Endothelial cell of umbilical vein (primary cell): ENCODE measurements at regions not wholly inside any gene's neighbourhood (a gene's known extent, or its start where the extent isn't known, plus 50 kb on each side); places are given as distances from the start of the nearest gene placed in this dataset.

Experiments used
- BruUV-seq: library from RNA; stranded (reverse); fragments of 400-500 nt; replicated peaks from 2 replicates; lab custom pipeline; 2021; lab: Mats Ljungman, UMichigan
- CTCF ChIA-PET: fragments of 300-600, 350-600 bp; sonication (Branson Sonifier 250); formaldehyde crosslinking; loops from one replicate; lab custom pipeline; 2021; ENCODE audit warnings: antibody characterized with exemption, inconsistent platforms; lab: Charles Lee
- POLR2A ChIA-PET: fragments of 300-600, 350-600 bp; sonication (Branson Sonifier 250); formaldehyde crosslinking; loops from one replicate; lab custom pipeline; 2021; ENCODE audit warnings: antibody characterized with exemption, inconsistent platforms; lab: Charles Lee
- DNase-seq: peaks from one replicate; pipeline ENCODE4 v3.0.0-alpha.2; 2011; ENCODE audit warnings: low read depth, low spot score
- FAIRE-seq: peaks from 2 replicates; lab custom pipeline; 2011; peaks lifted over from hg19 to GRCh38; lab: Jason Lieb, UNC
- H2AFZ ChIP-seq: 2 replicates; pipeline ENCODE4 v1.6.0; 2012; ENCODE audit warnings: low read depth, low read length, control low read depth, inconsistent platforms
- H3K27ac ChIP-seq: 2 replicates; pipeline ENCODE4 v1.5.1; 2011; ENCODE audit warnings: low read depth, mild to moderate bottlenecking, control low read depth, low read length, moderate library complexity; ENCODE audit not compliant: insufficient read depth
- H3K27me3 ChIP-seq, 2 experiments: 2 replicates each; pipeline versions ENCODE4 v1.6.0 to v1.6.1; 2011; ENCODE audit warnings: low read length in 2 of 2, mixed read lengths in 1 of 2; ENCODE audit not compliant: control insufficient read depth in 2 of 2, insufficient read depth in 2 of 2
- H3K36me3 ChIP-seq, 2 experiments: 2 replicates in 1 of 2; 3 replicates in 1 of 2; pipeline ENCODE4 v1.5.1; 2011; ENCODE audit warnings: low read length in 2 of 2, mild to moderate bottlenecking in 1 of 2, moderate library complexity in 1 of 2; ENCODE audit not compliant: control insufficient read depth in 2 of 2, insufficient read depth in 2 of 2; ENCODE audit errors: extremely low read depth in 1 of 2
- H3K4me1 ChIP-seq: 3 replicates; pipeline ENCODE4 v1.5.1; 2011; ENCODE audit warnings: mild to moderate bottlenecking, low read length; ENCODE audit not compliant: control insufficient read depth, insufficient read depth; ENCODE audit errors: extremely low read depth
- H3K4me2 ChIP-seq: 2 replicates; pipeline ENCODE4 v1.6.1; 2011; ENCODE audit warnings: low read length, control low read depth, mixed read lengths; ENCODE audit not compliant: insufficient read depth
- H3K4me3 ChIP-seq, 3 experiments: fragments of 200-600 bp in 1 of 3; sonication (generic), shearing (Covaris generic) in 1 of 3; replicated peaks in 1 of 3; 2 replicates each; pipeline ENCODE4 v1.5.1; 2011 to 2016; ENCODE audit warnings: control low read depth in 3 of 3, low read length in 3 of 3, mild to moderate bottlenecking in 2 of 3, inconsistent platforms in 1 of 3, low read depth in 1 of 3, moderate library complexity in 1 of 3; ENCODE audit not compliant: insufficient read depth in 1 of 3
- H3K79me2 ChIP-seq: 2 replicates; pipeline ENCODE4 v1.6.0; 2012; ENCODE audit warnings: low read length, inconsistent platforms; ENCODE audit not compliant: control insufficient read depth, insufficient read depth
- H3K9ac ChIP-seq: replicated peaks from 2 replicates; pipeline ENCODE3; 2011; ENCODE audit warnings: low read length, control low read depth; ENCODE audit not compliant: insufficient read depth; ENCODE audit errors: extremely low read depth
- H3K9me1 ChIP-seq: replicated peaks from 3 replicates; pipeline ENCODE4 v1.6.0; 2011; ENCODE audit warnings: mild to moderate bottlenecking, low read length; ENCODE audit not compliant: control insufficient read depth, insufficient read depth; ENCODE audit errors: extremely low read depth
- H3K9me3 ChIP-seq: replicated peaks from 2 replicates; pipeline ENCODE4 v1.5.1; 2012; ENCODE audit warnings: low read length, inconsistent platforms; ENCODE audit not compliant: control insufficient read depth, insufficient read depth
- H4K20me1 ChIP-seq: replicated peaks from 2 replicates; pipeline ENCODE3; 2011; ENCODE audit warnings: mild to moderate bottlenecking, low read length; ENCODE audit not compliant: control insufficient read depth, insufficient read depth; ENCODE audit errors: extremely low read depth
- EZH2 ChIP-seq: IDR thresholded peaks from 2 replicates; pipeline ENCODE4 v1.6.1; 2012; ENCODE audit warnings: borderline replicate concordance, low read depth, mild to moderate bottlenecking, moderate library complexity, low read length, inconsistent platforms; ENCODE audit not compliant: severe bottlenecking
- FOS ChIP-seq: IDR thresholded peaks from 2 replicates; pipeline ENCODE4 v1.6.1; 2011; ENCODE audit warnings: mild to moderate bottlenecking, low read length, moderate library complexity, borderline replicate concordance; ENCODE audit not compliant: insufficient read depth
- GATA2 ChIP-seq: IDR thresholded peaks from 2 replicates; pipeline ENCODE4 v1.7.0; 2011; ENCODE audit warnings: low read depth, mild to moderate bottlenecking, moderate library complexity, mixed read lengths, low read length; ENCODE audit not compliant: insufficient read length, insufficient read depth
- JUN ChIP-seq: IDR thresholded peaks from 2 replicates; pipeline ENCODE4 v1.6.1; 2011; ENCODE audit warnings: borderline replicate concordance, low read depth; ENCODE audit not compliant: insufficient read length, insufficient read depth
- MYC ChIP-seq: IDR thresholded peaks from one replicate; pipeline ENCODE4 v1.6.1; 2011; ENCODE audit warnings: mild to moderate bottlenecking, low read depth, low read length
- POLR2A ChIP-seq: IDR thresholded peaks from 2 replicates; pipeline ENCODE4 v1.6.1; 2012; ENCODE audit warnings: low read depth, mild to moderate bottlenecking, control low read depth, low read length
- POLR2AphosphoS5 ChIP-seq: IDR thresholded peaks from 2 replicates; pipeline ENCODE4 v1.6.1; 2012; ENCODE audit warnings: low read depth, mild to moderate bottlenecking, control low read depth, low read length, moderate library complexity; ENCODE audit not compliant: insufficient read depth
- dilution Hi-C: fragments of 300-500 bp; cut with MboI; formaldehyde crosslinking; loops from one replicate; pipeline ENCODE4 v1.15.0; 2019; ENCODE audit warnings: low sequenced_read_pairs; ENCODE audit not compliant: extremely low pct_ligation_motif_present
- intact Hi-C: fragments of 100-400 bp; cut with micrococcal nuclease; formaldehyde crosslinking; loops from one replicate; pipeline ENCODE4 v1.10.0; 2022
- TF ChIP-seq, protein P1 (sequence below), 2 donors: IDR thresholded peaks; 1 replicate in 1 of 2; 2 replicates in 1 of 2; pipeline ENCODE4 v1.5.1; 2011; ENCODE audit warnings: low read length in 2 of 2, mild to moderate bottlenecking in 2 of 2, moderate library complexity in 2 of 2, control low read depth in 1 of 2, inconsistent platforms in 1 of 2, low read depth in 1 of 2; ENCODE audit not compliant: insufficient read depth in 1 of 2; ENCODE audit errors: extremely low read depth in 1 of 2
- TF ChIP-seq, protein P2 (sequence below): IDR thresholded peaks from 2 replicates; pipeline ENCODE4 v1.6.1; 2011; ENCODE audit not compliant: insufficient read depth, insufficient read length

- no TSS peak for BruUV-seq
- Histone ChIP-seq H3K9ac (no peak overlapping the region), H2AFZ (no peak overlapping the region), H3K79me2 (no peaks in the 10 kb centered on the region), H3K36me3 (no peaks in the 10 kb centered on the region), H3K9me1 (no peaks in the 10 kb centered on the region), H3K27me3 (peaks cover 0 to 3% of the 10 kb centered on the region in 2 experiments), H3K27ac (no peak overlapping the region), H3K4me1 (peaks cover 10% of the 10 kb centered on the region), H3K4me2 (no peak overlapping the region), H4K20me1 (no peaks in the 10 kb centered on the region), H3K9me3 (no peaks in the 10 kb centered on the region), H3K4me3 (no peak overlapping the region)
- DNase-seq: peak; percentile 16
- CTCF ChIA-PET: interaction anchor here (3.4 kb wide), 1 partner anchor 22 kb away, joined by 14 read pairs; no protein-coding TSS in a partner anchor
- no peak for TF ChIP-seq MYC
- TF ChIP-seq EZH2: no peak
- no peak for TF ChIP-seq POLR2AphosphoS5
- TF ChIP-seq FOS: no peak
- TF ChIP-seq POLR2A: no peak
- TF ChIP-seq, protein P1, sequence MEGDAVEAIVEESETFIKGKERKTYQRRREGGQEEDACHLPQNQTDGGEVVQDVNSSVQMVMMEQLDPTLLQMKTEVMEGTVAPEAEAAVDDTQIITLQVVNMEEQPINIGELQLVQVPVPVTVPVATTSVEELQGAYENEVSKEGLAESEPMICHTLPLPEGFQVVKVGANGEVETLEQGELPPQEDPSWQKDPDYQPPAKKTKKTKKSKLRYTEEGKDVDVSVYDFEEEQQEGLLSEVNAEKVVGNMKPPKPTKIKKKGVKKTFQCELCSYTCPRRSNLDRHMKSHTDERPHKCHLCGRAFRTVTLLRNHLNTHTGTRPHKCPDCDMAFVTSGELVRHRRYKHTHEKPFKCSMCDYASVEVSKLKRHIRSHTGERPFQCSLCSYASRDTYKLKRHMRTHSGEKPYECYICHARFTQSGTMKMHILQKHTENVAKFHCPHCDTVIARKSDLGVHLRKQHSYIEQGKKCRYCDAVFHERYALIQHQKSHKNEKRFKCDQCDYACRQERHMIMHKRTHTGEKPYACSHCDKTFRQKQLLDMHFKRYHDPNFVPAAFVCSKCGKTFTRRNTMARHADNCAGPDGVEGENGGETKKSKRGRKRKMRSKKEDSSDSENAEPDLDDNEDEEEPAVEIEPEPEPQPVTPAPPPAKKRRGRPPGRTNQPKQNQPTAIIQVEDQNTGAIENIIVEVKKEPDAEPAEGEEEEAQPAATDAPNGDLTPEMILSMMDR (IDR thresholded peaks at IDR 0.05; ENCODE audit: extremely low read depth in 1 of 2, insufficient read depth in 1 of 2, low read depth in 1 of 2, low read length in 2 of 2): no peak
- TF ChIP-seq GATA2: no peak
- no peak for TF ChIP-seq JUN
- TF ChIP-seq, protein P2, sequence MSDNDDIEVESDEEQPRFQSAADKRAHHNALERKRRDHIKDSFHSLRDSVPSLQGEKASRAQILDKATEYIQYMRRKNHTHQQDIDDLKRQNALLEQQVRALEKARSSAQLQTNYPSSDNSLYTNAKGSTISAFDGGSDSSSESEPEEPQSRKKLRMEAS: no peak
- POLR2A ChIA-PET: no interaction called here
- dilution Hi-C loops: no loop called here
- FAIRE-seq: no peak
- intact Hi-C loops: no loop called here
Measured at GRCh38 chr20:52289956-52290565, 98.5 kb upstream of the ZFP64 start.
